ENCODE measurements at regions not wholly inside any gene's neighbourhood (a gene's known extent, or its start where the extent isn't known, plus 50 kb on each side); places are given as distances from the start of the nearest gene placed in this dataset.

GRCh38 chr1:29490204-29490934, 254.0 kb downstream of the PTPRU start:
- TF ChIP-seq POLR2A (IDR thresholded peaks at IDR 0.05; ENCODE audit: low read length): no peak
- no peak for TF ChIP-seq GATA1 (IDR thresholded peaks at IDR 0.05; ENCODE audit: low read depth, low read length)

DNA sequence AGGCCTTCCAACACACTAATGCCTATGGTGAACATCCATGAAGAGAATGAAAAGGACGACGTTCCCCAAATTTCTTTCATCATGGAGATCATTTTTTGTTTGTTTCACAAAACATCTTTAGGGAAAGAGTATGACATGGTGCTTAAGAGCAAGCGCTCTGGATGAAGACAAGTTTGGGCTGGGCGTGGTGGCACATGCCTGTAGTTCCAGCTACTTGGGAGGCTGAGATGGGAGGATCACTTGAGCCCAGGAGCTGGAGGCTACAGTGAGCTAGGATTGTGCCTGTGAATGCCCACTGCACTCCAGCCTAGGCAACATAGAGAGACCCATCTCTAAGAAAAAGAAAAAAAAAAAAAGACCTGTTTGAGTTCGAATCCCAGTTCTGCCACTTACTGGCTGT, 253.1 kb downstream of the PTPRU start:
- no peak for TF ChIP-seq POLR2A (IDR thresholded peaks at IDR 0.05; ENCODE audit: low read length)
- no peak for TF ChIP-seq GATA1 (IDR thresholded peaks at IDR 0.05; ENCODE audit: low read depth, low read length)
- DNase-seq: no peak

More at GRCh38 chr1:29490204-29490934, 254.0 kb downstream of the PTPRU start:
- DNase-seq: no peak

DNA sequence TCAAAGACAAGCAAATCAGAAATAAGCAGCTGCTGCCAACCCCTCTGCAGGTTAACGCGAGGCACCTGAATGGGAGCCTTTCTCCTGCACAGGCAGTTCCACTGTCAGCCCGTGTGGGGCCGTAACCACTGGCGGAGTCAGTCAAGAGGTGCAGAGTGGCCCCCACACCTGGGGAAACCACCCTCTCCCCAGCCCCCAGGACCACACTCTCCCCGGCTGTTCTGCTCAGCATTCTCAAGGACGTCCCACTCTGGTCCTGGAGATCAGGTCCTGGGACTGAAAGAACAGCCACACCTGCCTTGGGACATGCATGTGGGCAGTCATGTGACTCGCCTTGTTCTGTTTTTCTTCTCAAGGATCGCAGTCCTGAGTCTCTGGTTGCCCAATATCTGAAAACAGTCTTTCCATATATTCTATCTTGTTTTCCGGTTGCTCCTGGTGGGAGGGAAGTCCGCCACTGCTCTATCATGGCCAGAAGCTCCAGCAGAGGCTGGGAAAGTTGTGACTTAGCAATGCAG, 252.5 kb downstream of the PTPRU start:
- TF ChIP-seq GATA1 (IDR thresholded peaks at IDR 0.05; ENCODE audit: low read depth, low read length) (no peak), POLR2A (IDR thresholded peaks at IDR 0.05; ENCODE audit: low read length) (no peak)
- DNase-seq: no peak

GRCh38 chr1:29488086-29488793, 251.9 kb downstream of the PTPRU start:
- no peak for TF ChIP-seq GATA1 (IDR thresholded peaks at IDR 0.05; ENCODE audit: low read depth, low read length)
- TF ChIP-seq POLR2A (IDR thresholded peaks at IDR 0.05; ENCODE audit: low read length): no peak
- no peak for DNase-seq

- TF ChIP-seq POLR2A (IDR thresholded peaks at IDR 0.05; ENCODE audit: low read length) (no peak), GATA1 (IDR thresholded peaks at IDR 0.05; ENCODE audit: low read depth, low read length) (no peak)
- no peak for DNase-seq
These were observed 251.0 kb downstream of the PTPRU start for GRCh38 chr1:29487291-29487690.

DNA sequence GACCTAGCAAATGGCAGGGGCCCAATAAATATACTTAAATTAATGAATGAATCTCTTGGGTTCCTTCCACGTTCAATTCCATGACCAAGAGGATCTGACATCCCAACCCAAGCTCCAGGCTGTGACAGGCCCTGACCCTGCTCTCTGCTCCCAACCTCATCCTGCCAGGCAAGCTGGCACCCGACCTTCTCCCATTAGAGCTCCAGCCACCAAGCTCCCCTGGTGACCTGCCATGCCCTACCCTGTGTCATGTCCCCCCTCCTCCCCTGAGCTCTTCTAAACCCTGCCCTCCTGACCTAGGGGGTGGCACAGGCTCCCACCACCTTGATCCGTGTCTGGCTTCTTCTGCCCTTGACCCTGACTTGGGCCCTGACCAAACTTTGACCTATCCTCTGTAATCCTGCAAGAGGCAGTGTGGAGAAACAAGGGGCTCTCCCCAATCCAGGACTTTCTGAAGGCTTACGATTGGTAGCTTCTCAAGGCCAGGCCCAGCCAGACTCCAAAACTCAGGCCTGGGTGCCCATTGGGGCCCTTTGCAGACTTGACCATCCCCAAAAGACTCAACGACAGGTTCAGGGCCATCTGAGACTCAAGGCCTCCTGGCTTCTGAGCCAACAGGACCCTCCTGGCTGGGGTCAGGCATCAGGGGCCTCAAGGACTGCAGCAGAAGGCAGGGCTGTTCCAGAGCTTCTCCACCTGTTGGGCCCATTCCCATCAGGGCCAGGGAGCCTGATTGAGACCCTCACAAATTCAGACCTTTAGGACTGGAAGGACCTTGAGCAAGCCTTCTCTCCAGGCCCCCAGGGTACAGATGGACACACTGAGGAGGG, 249.0 kb downstream of the PTPRU start:
- TF ChIP-seq GATA1 (IDR thresholded peaks at IDR 0.05; ENCODE audit: low read depth, low read length): no peak
- TF ChIP-seq POLR2A (IDR thresholded peaks at IDR 0.05; ENCODE audit: low read length): no peak
- DNase-seq: no peak

DNA sequence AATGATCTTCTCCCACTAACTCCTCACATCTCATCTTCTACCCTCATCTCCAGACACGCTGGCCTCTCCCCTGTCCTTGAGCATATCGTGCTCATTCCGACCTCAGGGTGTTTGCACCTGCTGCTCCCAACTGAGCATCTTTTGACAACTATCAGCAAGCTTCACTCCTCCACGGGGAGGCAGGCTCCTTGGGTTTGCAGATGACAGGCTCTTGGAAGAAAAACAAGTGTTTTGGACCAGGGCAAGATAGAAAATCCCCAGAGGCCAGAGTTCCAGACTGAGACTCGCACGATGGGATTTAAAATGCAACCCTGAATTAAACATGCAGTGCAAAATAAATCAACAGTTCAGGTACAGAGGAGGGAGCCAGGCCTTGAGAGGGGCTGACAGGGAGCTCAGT, 246.7 kb downstream of the PTPRU start:
- no peak for DNase-seq
- no peak for TF ChIP-seq POLR2A (IDR thresholded peaks at IDR 0.05; ENCODE audit: low read length)
- TF ChIP-seq GATA1 (IDR thresholded peaks at IDR 0.05; ENCODE audit: low read depth, low read length): no peak

GRCh38 chr1:29482064-29482463, 245.7 kb downstream of the PTPRU start:
- TF ChIP-seq GATA1 (IDR thresholded peaks at IDR 0.05; ENCODE audit: low read depth, low read length): no peak
- TF ChIP-seq POLR2A (IDR thresholded peaks at IDR 0.05; ENCODE audit: low read length): no peak
- no peak for DNase-seq

- DNase-seq: no peak
- TF ChIP-seq GATA1 (IDR thresholded peaks at IDR 0.05; ENCODE audit: low read depth, low read length): no peak
- TF ChIP-seq POLR2A (IDR thresholded peaks at IDR 0.05; ENCODE audit: low read length): no peak
These were observed 244.7 kb downstream of the PTPRU start for GRCh38 chr1:29481031-29481430.

- TF ChIP-seq GATA1 (IDR thresholded peaks at IDR 0.05; ENCODE audit: low read depth, low read length) (no peak), POLR2A (IDR thresholded peaks at IDR 0.05; ENCODE audit: low read length) (no peak)
- no peak for DNase-seq
These were observed 242.6 kb downstream of the PTPRU start for GRCh38 chr1:29478879-29479278.

- TF ChIP-seq POLR2A (IDR thresholded peaks at IDR 0.05; ENCODE audit: low read length): no peak
- TF ChIP-seq GATA1 (IDR thresholded peaks at IDR 0.05; ENCODE audit: low read depth, low read length): no peak
These were observed 241.9 kb downstream of the PTPRU start for GRCh38 chr1:29478151-29478791.

DNA sequence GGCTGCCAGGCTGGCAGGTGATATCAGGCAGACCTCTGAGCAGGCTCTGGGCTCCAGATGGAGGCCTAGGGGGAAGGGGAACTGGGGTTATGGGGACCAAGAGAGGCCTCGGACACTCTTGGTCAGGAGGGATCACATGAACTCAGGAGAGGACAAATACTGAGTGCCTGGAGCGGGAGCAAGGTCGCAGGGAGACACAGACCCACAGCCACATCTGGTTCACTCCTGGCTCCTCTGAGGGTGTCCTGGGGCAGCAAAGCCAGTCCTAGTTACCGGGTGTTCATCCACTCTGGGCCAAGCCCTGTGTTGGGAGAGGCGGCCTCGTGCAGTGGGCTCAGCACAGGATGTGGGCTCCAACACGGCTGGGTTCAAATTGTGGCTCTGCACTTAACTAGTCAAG, 239.0 kb downstream of the PTPRU start:
- no peak for DNase-seq
- TF ChIP-seq POLR2A (IDR thresholded peaks at IDR 0.05; ENCODE audit: low read length): no peak
- no peak for TF ChIP-seq GATA1 (IDR thresholded peaks at IDR 0.05; ENCODE audit: low read depth, low read length)

More at GRCh38 chr1:29478151-29478791, 241.9 kb downstream of the PTPRU start:
- DNase-seq: no peak

Measured in erythroblast (primary cell).